Activated T-helper 17 cell treated with anti-CD3 and anti-CD28 coated beads, Interleukin-2, amount 50 U/mL, for 72 hours (primary cell): ENCODE measurements at regions not wholly inside any gene's neighbourhood (a gene's known extent, or its start where the extent isn't known, plus 50 kb on each side); places are given as distances from the start of the nearest gene placed in this dataset.

Experiments used
- ATAC-seq: fragments of 150-1000 bp; cut with Tn5 transposase; replicated peaks from 2 replicates; pipeline ENCODE4 v1.10.0; 2021; ENCODE audit warnings: mild to moderate bottlenecking, moderate library complexity
- H3K27ac Mint-ChIP-seq: one replicate; pipeline ENCODE4 v1.8.0; 2022; ENCODE audit warnings: mixed read lengths
- H3K27me3 Mint-ChIP-seq: one replicate; pipeline ENCODE4 v1.8.0; 2022; ENCODE audit warnings: mixed read lengths
- H3K36me3 Mint-ChIP-seq: one replicate; pipeline ENCODE4 v1.8.0; 2022; ENCODE audit warnings: low read depth, mild to moderate bottlenecking, mixed read lengths
- H3K4me1 Mint-ChIP-seq: one replicate; pipeline ENCODE4 v1.8.0; 2022; ENCODE audit warnings: mixed read lengths
- H3K4me3 Mint-ChIP-seq: one replicate; pipeline ENCODE4 v1.8.0; 2022; ENCODE audit warnings: mild to moderate bottlenecking, mixed read lengths
- H3K9me3 Mint-ChIP-seq: one replicate; pipeline ENCODE4 v1.8.0; 2022; ENCODE audit warnings: mixed read lengths

DNA sequence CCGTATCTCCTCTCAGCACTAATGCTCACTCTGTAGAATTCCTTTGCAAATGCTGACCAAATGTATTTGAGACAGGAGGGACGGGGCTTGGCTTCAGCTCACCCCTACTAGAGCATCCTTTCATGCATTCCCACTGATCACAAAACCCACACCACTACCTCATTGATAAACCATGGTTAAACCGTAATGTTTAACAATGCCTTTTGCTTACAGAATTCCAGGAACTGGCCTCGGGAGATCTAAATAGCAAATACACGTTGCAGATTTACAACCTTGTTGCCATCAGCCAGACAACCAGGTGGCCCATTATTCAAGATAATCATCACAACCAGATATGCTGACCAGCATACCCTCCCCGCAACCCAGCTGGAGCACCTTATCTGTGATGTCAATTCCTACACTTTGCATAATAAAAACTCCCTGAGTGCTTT is 391.9 kb downstream of the KCTD8 start:
- no peak for ATAC-seq
- Mint-ChIP-seq H3K27ac (no peak overlapping the region), H3K27me3 (no peaks in the 10 kb centered on the region), H3K4me1 (no peaks in the 10 kb centered on the region), H3K9me3 (peaks cover 15% of the 10 kb centered on the region), H3K4me3 (no peak overlapping the region), H3K36me3 (no peaks in the 10 kb centered on the region)

DNA sequence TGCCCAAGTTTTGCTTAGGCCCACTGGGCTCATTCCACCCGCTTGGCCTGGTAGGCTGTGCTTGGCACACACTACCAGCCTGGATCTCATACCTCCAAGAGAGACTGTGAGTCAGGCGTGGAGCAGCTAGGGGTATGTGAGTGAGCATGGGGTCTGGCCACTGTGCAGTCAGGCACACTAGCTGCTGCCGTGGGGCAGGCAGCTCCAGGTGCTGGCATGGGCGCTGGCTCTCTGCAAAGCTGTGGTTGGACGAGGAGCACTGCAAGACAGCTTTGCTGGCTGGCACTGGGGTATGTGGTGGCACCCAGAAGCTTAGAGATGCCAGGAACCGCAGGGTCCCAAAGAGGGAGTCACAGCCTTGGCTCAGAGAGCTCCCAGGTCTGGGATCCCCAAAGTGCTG is 377.8 kb downstream of the KCTD8 start:
- no peak overlapping the region for H3K27ac Mint-ChIP-seq
- no peaks in the 10 kb centered on the region for H3K4me1 Mint-ChIP-seq
- no peaks in the 10 kb centered on the region for H3K27me3 Mint-ChIP-seq
- H3K9me3 Mint-ChIP-seq = no peaks in the 10 kb centered on the region
- no peak overlapping the region for H3K4me3 Mint-ChIP-seq
- H3K36me3 Mint-ChIP-seq = no peaks in the 10 kb centered on the region
- ATAC-seq = no peak

DNA sequence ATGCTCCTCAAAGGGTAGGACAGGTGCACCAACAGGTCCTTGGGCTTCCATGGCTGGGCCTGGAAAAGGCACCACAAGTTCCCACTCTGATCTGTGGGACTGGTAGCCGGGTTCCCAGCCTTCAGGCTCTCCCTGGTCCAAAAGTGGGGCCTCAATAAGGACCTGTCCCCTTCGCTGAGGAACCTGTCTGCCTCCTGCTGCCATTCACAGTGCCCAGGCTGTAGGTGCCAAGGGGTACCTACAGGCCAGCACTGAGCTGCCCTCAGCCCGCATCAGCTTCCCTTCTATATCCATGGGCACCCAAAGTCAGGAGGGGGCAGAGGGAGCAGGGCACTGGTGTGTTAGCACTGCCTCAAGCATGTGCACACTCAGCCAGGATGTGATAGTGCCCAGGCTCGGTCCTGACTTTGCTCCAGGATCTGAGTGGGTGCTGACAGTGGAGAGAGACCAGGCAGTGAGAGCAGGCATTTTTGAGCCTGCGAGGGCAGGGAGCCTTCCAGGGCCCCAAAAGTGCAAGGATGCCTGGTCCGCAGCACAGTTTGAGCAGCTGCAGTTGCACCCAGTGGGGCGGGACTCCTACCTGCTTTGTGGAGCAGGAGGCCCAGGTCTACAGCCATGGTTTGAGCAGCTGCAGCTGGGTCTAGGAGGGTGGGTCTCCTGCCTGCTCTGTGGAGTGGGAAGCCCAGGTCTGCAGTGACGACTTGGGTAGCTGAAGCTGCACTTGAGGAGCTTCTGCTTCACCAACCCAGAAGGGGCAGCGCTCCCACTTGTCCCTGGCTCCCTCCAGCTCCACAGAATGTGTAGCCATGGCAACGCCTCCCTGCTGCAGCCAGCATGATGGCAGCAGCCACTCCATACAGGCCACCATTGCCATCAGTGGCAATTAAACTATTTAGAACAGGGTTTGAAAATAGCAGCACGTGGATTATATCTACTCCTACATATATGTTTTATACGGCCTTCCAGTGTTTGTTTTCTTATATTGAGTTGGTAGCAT is 376.4 kb downstream of the KCTD8 start:
- Mint-ChIP-seq H3K27me3 (no peaks in the 10 kb centered on the region), H3K27ac (no peak overlapping the region), H3K36me3 (no peaks in the 10 kb centered on the region), H3K9me3 (no peaks in the 10 kb centered on the region), H3K4me3 (no peak overlapping the region), H3K4me1 (no peaks in the 10 kb centered on the region)
- no peak for ATAC-seq

DNA sequence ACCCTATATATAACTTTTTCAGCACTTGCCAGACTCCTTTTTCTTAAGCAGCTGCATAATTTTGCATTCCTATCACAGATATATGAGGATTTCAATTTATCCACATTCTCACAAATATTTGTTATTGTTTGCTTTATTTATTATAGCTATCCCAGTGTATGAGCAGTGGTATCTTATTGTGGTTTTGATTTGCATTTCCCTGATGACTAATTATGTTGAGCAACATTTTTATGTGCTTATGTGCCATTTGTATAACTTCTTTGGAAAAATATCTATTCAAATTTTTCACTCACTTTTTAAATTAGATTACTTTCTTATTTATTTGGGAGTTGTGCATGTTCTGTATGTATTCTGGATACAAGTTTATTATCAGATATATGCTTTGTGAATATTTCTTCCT is 361.9 kb downstream of the KCTD8 start:
- Mint-ChIP-seq H3K36me3 (no peaks in the 10 kb centered on the region), H3K27ac (no peak overlapping the region), H3K4me3 (no peak overlapping the region), H3K27me3 (no peaks in the 10 kb centered on the region), H3K4me1 (no peaks in the 10 kb centered on the region), H3K9me3 (peaks cover 19% of the 10 kb centered on the region)
- no peak for ATAC-seq

DNA sequence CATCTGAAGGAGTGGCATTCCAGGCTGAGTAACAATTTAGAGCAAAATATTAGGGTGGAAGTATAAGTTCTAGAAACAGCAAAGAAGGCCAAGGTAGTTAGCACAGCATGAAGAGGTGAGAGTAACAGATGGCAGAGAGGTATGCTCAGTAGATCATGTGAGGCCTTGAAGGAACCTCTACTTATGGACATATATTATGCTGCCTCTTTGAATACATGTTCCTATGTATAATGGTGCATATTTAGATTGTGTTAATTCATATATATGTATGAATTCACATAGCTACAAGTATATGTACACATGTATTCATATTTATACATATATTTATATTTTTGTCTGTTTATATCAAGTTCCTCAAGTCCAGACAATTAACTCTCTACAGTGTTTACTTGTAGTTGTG is 355.2 kb downstream of the KCTD8 start:
- Mint-ChIP-seq H3K36me3 (no peaks in the 10 kb centered on the region), H3K27ac (no peak overlapping the region), H3K4me3 (no peak overlapping the region), H3K27me3 (no peaks in the 10 kb centered on the region), H3K4me1 (no peaks in the 10 kb centered on the region), H3K9me3 (peaks cover 3% of the 10 kb centered on the region)
- ATAC-seq = no peak

DNA sequence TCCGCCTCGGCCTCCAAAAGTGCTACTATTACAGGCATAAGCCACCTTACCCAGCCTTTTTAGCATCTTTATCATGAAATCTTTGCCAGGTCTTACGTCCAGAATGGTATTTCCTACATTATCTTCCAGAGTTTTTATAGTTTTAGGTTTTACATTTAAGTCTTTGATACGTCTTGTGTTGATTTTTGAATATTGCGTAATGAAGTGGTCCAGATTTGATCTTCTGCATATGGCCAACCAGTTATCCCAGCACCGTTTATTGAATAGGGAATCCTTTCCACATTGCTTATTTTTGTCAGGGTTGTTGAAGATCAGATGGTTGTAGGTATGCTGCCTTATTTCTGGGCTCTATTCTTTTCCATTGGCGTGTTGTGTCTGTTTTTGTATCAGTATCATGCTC is 349.6 kb downstream of the KCTD8 start:
- Mint-ChIP-seq H3K27me3 (no peaks in the 10 kb centered on the region), H3K9me3 (peaks cover 17% of the 10 kb centered on the region), H3K4me3 (no peak overlapping the region), H3K4me1 (no peaks in the 10 kb centered on the region), H3K36me3 (no peaks in the 10 kb centered on the region), H3K27ac (no peak overlapping the region)
- ATAC-seq = no peak

DNA sequence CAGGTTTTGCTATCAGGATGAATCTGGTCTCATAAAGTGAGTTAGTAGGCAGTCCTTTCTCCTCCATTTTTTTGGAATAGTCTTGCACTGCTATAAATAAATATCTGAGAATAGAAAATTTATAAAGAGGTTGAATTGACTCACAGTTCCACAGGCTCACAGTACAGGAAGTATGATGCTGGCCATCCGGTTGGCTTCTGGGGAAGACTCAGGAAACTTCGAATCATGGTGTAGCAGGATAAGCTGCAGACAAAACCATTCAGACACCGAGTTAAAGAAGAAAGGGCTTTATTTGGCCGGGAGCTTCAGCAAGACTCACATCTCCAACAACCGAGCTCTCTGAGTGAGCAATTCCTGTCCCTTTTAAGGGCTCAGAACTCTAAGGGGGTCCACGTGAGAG is 348.2 kb downstream of the KCTD8 start:
- no peak overlapping the region for H3K27ac Mint-ChIP-seq
- no peaks in the 10 kb centered on the region for H3K27me3 Mint-ChIP-seq
- H3K36me3 Mint-ChIP-seq = no peaks in the 10 kb centered on the region
- H3K4me3 Mint-ChIP-seq = no peak overlapping the region
- ATAC-seq = no peak
- H3K4me1 Mint-ChIP-seq = no peaks in the 10 kb centered on the region
- peaks cover 21% of the 10 kb centered on the region for H3K9me3 Mint-ChIP-seq

DNA sequence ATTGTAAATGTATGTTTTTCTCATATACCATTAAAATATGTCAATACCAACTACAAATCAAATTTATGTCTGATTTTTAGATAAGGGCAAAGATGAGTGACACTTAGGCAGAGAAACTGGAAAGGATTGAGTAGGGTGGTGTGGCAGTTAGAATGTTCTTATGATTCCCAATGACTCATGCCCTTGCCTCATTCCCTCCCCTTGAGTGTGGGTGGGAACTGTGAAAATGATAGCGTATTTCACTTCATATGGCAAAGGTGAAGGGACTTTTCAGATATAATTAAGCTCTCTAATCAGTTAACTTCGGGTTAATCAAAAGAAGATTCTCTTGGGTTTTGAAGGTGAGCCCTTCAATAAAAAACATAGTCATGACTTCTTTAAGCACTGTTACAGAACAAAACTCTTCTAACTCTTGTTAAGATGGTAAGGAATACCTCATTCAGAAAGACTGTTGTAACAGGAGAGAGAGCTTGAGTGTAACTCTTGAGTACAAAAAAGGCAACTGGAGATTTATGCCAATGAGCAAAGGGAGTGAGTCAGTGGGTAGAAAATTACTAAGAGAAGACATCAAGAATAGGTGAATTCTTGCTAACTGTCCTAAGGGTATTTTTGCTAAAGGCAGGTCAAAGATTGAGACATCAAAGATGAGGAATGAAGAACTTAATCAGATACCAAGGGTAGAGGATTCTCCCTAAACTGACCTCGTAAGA is 329.5 kb downstream of the KCTD8 start:
- Mint-ChIP-seq H3K27me3 (no peaks in the 10 kb centered on the region), H3K4me3 (no peak overlapping the region), H3K36me3 (no peaks in the 10 kb centered on the region), H3K27ac (no peak overlapping the region), H3K4me1 (no peaks in the 10 kb centered on the region), H3K9me3 (peaks cover 6% of the 10 kb centered on the region)
- ATAC-seq = no peak

DNA sequence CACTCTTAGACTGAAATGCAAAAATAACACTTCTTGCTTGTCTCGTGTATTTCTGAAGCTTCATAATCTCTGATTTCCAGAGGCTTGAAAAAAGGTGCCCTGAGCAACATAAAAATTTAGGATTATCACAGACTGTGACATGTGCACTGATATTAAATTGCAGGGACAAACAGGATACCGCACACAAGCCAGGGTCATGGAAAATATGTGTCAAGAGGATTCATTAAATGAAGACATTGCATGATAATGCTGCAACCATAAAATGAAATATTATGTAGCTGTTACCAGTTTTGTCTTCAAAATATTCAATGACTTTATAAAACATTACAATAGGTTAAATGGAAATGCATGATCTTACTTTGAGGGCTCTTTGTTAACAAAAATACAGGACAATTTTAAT is 328.0 kb downstream of the KCTD8 start:
- H3K27ac Mint-ChIP-seq = no peak overlapping the region
- no peaks in the 10 kb centered on the region for H3K4me1 Mint-ChIP-seq
- peaks cover 6% of the 10 kb centered on the region for H3K9me3 Mint-ChIP-seq
- no peaks in the 10 kb centered on the region for H3K36me3 Mint-ChIP-seq
- no peak overlapping the region for H3K4me3 Mint-ChIP-seq
- no peak for ATAC-seq
- H3K27me3 Mint-ChIP-seq = no peaks in the 10 kb centered on the region

DNA sequence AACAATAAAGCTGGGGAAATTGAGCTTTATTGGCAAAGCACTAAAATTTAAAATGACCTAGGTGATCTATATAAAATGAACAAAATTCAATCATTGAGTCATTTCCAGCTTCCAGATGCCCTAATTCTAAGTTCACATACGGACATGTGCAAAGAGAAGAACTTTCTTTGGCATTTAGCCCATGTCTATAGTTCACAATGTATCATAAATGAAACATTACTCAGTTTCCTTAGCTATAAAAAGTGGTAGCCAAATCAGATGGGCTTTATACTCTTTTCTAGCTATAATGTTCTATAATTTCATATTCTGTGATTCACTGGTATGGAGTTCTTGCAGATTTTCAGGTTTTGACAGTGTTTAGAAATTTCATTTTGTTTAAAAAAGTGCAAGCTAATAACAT is 327.4 kb downstream of the KCTD8 start:
- Mint-ChIP-seq H3K4me3 (no peak overlapping the region), H3K27ac (no peak overlapping the region), H3K4me1 (no peaks in the 10 kb centered on the region)

More for the DNA sequence above, 327.4 kb downstream of the KCTD8 start:
- H3K27me3 Mint-ChIP-seq = no peaks in the 10 kb centered on the region
- H3K36me3 Mint-ChIP-seq = no peaks in the 10 kb centered on the region
- H3K9me3 Mint-ChIP-seq = peaks cover 6% of the 10 kb centered on the region
- ATAC-seq = no peak
